GM23248 (cell line): ENCODE measurements at regions not wholly inside any gene's neighbourhood (a gene's known extent, or its start where the extent isn't known, plus 50 kb on each side); places are given as distances from the start of the nearest gene placed in this dataset.

ENCODE experiments used
- EZH2 ChIP-seq: fragments of 200-600 bp; sonication (generic); IDR thresholded peaks from 2 replicates; pipeline ENCODE4 v1.6.1; 2018; ENCODE audit warnings: antibody characterized with exemption, mild to moderate bottlenecking; ENCODE audit not compliant: insufficient read depth, poor library complexity, severe bottlenecking
- EZH2phosphoT487 ChIP-seq: fragments of 200-600 bp; sonication (generic); IDR thresholded peaks from 2 replicates; pipeline ENCODE4 v1.6.1; 2018; ENCODE audit warnings: antibody characterized with exemption, moderate library complexity, mild to moderate bottlenecking, low read depth; ENCODE audit not compliant: insufficient read depth

- TF ChIP-seq EZH2, result no peak
- TF ChIP-seq EZH2phosphoT487, result no peak
Measured at GRCh38 chr3:102761766-102762165, 327.0 kb downstream of the ZPLD1 start.
